ENCODE measurements at regions not wholly inside any gene's neighbourhood (a gene's known extent, or its start where the extent isn't known, plus 50 kb on each side); places are given as distances from the start of the nearest gene placed in this dataset.

DNA sequence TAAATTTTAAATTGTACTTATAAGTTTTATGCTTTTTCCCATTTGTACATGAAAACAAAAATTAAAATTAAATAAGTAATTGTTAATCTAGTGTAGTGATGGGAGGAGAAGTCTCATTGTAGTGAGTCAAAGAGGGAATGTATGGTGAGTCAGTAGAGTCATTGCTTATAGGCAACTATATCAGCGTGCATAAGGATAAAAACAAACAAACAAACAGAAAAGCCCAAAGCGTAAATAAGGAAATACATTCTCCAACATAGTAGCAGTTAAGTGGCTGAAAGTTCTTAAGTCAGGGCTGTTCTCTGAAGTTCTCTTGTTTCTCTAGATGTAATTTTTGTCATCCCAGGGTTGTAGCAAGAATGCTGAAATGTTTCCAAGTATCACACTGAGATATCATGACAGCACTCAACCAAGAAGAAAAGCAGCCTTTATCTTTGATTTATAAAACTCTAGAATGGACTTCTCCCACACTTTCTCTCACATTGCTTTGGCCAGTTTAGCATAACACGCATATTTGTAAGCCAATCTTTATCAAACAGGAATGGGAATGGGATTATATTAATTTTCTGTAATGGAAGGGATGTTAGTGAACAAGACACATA, 184.1 kb upstream of the TP63 start:
- no peaks in the 10 kb centered on the region for H3K36me3 ChIP-seq (ENCODE audit: insufficient read depth, low read length)
- no peak overlapping the region for H3K9ac ChIP-seq (ENCODE audit: low read length)
- no peaks in the 10 kb centered on the region for H4K20me1 ChIP-seq (ENCODE audit: insufficient read depth)
- no peak overlapping the region for H2AFZ ChIP-seq (ENCODE audit: low read depth, low read length)
- no peak overlapping the region for H3K4me2 ChIP-seq (ENCODE audit: low read length)
- H3F3A ChIP-seq (ENCODE audit: insufficient read depth, low read length, poor library complexity, severe bottlenecking), result no peaks in the 10 kb centered on the region
- no peak for TF ChIP-seq CTCF (IDR thresholded peaks at IDR 0.05; ENCODE audit: poor library complexity, severe bottlenecking)
- TF ChIP-seq POLR2AphosphoS5 (IDR thresholded peaks at IDR 0.05), result no peak
- no peak for TF ChIP-seq EZH2 (IDR thresholded peaks at IDR 0.05; ENCODE audit: borderline replicate concordance, insufficient read depth, low read length, poor library complexity, severe bottlenecking)
- TF ChIP-seq MXI1 (conservative IDR thresholded peaks at IDR 0.05; ENCODE audit: poor library complexity, severe bottlenecking), result no peak
- TF ChIP-seq SMC3 (conservative IDR thresholded peaks at IDR 0.05; ENCODE audit: poor library complexity), result no peak
- TF ChIP-seq EP300 (conservative IDR thresholded peaks at IDR 0.05; ENCODE audit: poor library complexity, severe bottlenecking), result no peak
- TF ChIP-seq TAF1 (IDR thresholded peaks at IDR 0.05; ENCODE audit: low read depth), result no peak
- TF ChIP-seq RAD21 (conservative IDR thresholded peaks at IDR 0.05), result no peak
- TF ChIP-seq, protein P1, sequence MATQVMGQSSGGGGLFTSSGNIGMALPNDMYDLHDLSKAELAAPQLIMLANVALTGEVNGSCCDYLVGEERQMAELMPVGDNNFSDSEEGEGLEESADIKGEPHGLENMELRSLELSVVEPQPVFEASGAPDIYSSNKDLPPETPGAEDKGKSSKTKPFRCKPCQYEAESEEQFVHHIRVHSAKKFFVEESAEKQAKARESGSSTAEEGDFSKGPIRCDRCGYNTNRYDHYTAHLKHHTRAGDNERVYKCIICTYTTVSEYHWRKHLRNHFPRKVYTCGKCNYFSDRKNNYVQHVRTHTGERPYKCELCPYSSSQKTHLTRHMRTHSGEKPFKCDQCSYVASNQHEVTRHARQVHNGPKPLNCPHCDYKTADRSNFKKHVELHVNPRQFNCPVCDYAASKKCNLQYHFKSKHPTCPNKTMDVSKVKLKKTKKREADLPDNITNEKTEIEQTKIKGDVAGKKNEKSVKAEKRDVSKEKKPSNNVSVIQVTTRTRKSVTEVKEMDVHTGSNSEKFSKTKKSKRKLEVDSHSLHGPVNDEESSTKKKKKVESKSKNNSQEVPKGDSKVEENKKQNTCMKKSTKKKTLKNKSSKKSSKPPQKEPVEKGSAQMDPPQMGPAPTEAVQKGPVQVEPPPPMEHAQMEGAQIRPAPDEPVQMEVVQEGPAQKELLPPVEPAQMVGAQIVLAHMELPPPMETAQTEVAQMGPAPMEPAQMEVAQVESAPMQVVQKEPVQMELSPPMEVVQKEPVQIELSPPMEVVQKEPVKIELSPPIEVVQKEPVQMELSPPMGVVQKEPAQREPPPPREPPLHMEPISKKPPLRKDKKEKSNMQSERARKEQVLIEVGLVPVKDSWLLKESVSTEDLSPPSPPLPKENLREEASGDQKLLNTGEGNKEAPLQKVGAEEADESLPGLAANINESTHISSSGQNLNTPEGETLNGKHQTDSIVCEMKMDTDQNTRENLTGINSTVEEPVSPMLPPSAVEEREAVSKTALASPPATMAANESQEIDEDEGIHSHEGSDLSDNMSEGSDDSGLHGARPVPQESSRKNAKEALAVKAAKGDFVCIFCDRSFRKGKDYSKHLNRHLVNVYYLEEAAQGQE (IDR thresholded peaks at IDR 0.05; ENCODE audit: borderline replicate concordance), result no peak
- H3K27me3 ChIP-seq (ENCODE audit: insufficient read depth, low read depth, low read length), result no peaks in the 10 kb centered on the region
- H3K27ac ChIP-seq (ENCODE audit: low read length), result no peak overlapping the region
- H3K79me2 ChIP-seq (replicated peaks; ENCODE audit: insufficient read depth, low read length), result no peaks in the 10 kb centered on the region
- no peaks in the 10 kb centered on the region for H3K9me3 ChIP-seq (ENCODE audit: low read length)
- H3K9me2 ChIP-seq (ENCODE audit: insufficient read depth, low read length), result no peaks in the 10 kb centered on the region
- H3K4me3 ChIP-seq (ENCODE audit: low read length), result no peak overlapping the region

DNA sequence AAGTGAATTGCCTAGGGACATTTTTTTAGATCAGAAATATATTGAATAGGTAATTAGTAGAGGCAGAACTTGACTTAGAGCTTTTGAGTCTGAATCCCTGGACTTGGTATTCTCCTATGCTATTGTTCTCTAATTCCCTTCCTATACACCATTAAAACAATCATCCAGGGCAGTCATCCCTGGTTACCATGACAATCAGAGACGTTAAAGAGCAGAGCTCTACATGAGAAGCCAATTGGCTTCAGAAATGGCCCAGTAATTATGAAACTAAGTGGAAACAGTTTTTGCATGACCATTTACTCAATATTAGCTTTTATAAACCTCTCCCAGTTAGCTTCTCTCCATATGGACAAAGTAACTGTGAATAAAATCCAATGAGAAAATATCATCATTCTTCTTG, 182.1 kb upstream of the TP63 start:
- no peaks in the 10 kb centered on the region for H3K79me2 ChIP-seq (replicated peaks; ENCODE audit: insufficient read depth, low read length)
- TF ChIP-seq, protein P1 (IDR thresholded peaks at IDR 0.05; ENCODE audit: borderline replicate concordance), result no peak
- no peak for TF ChIP-seq MXI1 (conservative IDR thresholded peaks at IDR 0.05; ENCODE audit: poor library complexity, severe bottlenecking)
- no peak for TF ChIP-seq RAD21 (conservative IDR thresholded peaks at IDR 0.05)
- TF ChIP-seq TAF1 (IDR thresholded peaks at IDR 0.05; ENCODE audit: low read depth), result no peak
- TF ChIP-seq CTCF (IDR thresholded peaks at IDR 0.05; ENCODE audit: poor library complexity, severe bottlenecking), result no peak
- no peak for TF ChIP-seq SMC3 (conservative IDR thresholded peaks at IDR 0.05; ENCODE audit: poor library complexity)
- no peak for TF ChIP-seq POLR2AphosphoS5 (IDR thresholded peaks at IDR 0.05)
- no peak for TF ChIP-seq EZH2 (IDR thresholded peaks at IDR 0.05; ENCODE audit: borderline replicate concordance, insufficient read depth, low read length, poor library complexity, severe bottlenecking)
- TF ChIP-seq EP300 (conservative IDR thresholded peaks at IDR 0.05; ENCODE audit: poor library complexity, severe bottlenecking), result no peak
- H3K4me2 ChIP-seq (ENCODE audit: low read length), result no peak overlapping the region
- H3K9me2 ChIP-seq (ENCODE audit: insufficient read depth, low read length), result no peaks in the 10 kb centered on the region
- H3K9me3 ChIP-seq (ENCODE audit: low read length), result no peaks in the 10 kb centered on the region
- no peak overlapping the region for H3K9ac ChIP-seq (ENCODE audit: low read length)
- H3K4me3 ChIP-seq (ENCODE audit: low read length), result no peak overlapping the region
- H3K27me3 ChIP-seq (ENCODE audit: insufficient read depth, low read depth, low read length), result no peaks in the 10 kb centered on the region
- H2AFZ ChIP-seq (ENCODE audit: low read depth, low read length), result no peak overlapping the region
- H4K20me1 ChIP-seq (ENCODE audit: insufficient read depth), result no peaks in the 10 kb centered on the region
- no peaks in the 10 kb centered on the region for H3K36me3 ChIP-seq (ENCODE audit: insufficient read depth, low read length)
- H3F3A ChIP-seq (ENCODE audit: insufficient read depth, low read length, poor library complexity, severe bottlenecking), result no peaks in the 10 kb centered on the region
- no peak overlapping the region for H3K27ac ChIP-seq (ENCODE audit: low read length)
